DND-41 (cell line): ENCODE measurements at regions not wholly inside any gene's neighbourhood (a gene's known extent, or its start where the extent isn't known, plus 50 kb on each side); places are given as distances from the start of the nearest gene placed in this dataset.

Experiments used
- EZH2 ChIP-seq: IDR thresholded peaks from 3 replicates; pipeline ENCODE4 v1.6.1; 2012; ENCODE audit warnings: borderline replicate concordance, low read depth, mild to moderate bottlenecking, moderate library complexity, low read length, inconsistent platforms; ENCODE audit not compliant: severe bottlenecking
- TF ChIP-seq, protein P1 (sequence below): IDR thresholded peaks from 2 replicates; pipeline ENCODE4 v1.5.1; 2012; ENCODE audit warnings: borderline replicate concordance, low read length, moderate library complexity, mild to moderate bottlenecking; ENCODE audit not compliant: poor library complexity, severe bottlenecking; ENCODE audit errors: extremely low read depth

DNA sequence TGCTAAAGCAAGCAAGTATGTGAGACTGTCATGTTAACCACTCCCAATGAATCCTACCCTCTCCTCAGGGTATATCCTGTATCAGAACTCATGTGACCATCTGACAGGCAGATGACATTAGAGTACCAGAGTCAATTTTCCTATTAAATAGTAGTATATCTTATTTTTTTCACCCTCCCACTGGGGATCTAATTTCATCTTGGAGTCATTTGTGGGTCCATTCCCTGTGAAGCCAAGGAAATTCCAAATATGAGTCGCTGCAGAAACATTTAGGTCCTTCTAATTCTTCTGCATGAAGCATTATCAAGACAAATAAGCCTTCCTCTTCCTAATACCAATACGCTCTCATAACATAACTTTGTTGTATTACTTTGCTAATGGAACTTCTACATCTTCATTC, 52.2 kb upstream of the BLTP1 start:
- TF ChIP-seq, protein P1, sequence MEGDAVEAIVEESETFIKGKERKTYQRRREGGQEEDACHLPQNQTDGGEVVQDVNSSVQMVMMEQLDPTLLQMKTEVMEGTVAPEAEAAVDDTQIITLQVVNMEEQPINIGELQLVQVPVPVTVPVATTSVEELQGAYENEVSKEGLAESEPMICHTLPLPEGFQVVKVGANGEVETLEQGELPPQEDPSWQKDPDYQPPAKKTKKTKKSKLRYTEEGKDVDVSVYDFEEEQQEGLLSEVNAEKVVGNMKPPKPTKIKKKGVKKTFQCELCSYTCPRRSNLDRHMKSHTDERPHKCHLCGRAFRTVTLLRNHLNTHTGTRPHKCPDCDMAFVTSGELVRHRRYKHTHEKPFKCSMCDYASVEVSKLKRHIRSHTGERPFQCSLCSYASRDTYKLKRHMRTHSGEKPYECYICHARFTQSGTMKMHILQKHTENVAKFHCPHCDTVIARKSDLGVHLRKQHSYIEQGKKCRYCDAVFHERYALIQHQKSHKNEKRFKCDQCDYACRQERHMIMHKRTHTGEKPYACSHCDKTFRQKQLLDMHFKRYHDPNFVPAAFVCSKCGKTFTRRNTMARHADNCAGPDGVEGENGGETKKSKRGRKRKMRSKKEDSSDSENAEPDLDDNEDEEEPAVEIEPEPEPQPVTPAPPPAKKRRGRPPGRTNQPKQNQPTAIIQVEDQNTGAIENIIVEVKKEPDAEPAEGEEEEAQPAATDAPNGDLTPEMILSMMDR = no peak
- no peak for TF ChIP-seq EZH2
